ENCODE measurements at regions not wholly inside any gene's neighbourhood (a gene's known extent, or its start where the extent isn't known, plus 50 kb on each side); places are given as distances from the start of the nearest gene placed in this dataset.

- no peak for DNase-seq
Observed at GRCh38 chr6:170483413-170483812, 69.7 kb downstream of the PSMB1 start.

GRCh38 chr6:170480050-170480692, 72.9 kb downstream of the PSMB1 start:
- no peak for DNase-seq

GRCh38 chr6:170476360-170476759, 76.7 kb downstream of the PSMB1 start:
- DNase-seq, result no peak

- no peak for DNase-seq
Observed at GRCh38 chr6:170475118-170475517, 78.0 kb downstream of the PSMB1 start.

- DNase-seq, result no peak
Observed at GRCh38 chr6:170473801-170474200, 79.3 kb downstream of the PSMB1 start.

GRCh38 chr6:170473301-170473717, 79.8 kb downstream of the PSMB1 start:
- DNase-seq, result peak; percentile 57 to 76

- no peak for DNase-seq
Observed at GRCh38 chr6:170471491-170471890, 81.6 kb downstream of the PSMB1 start.

GRCh38 chr6:170470734-170471133, 82.4 kb downstream of the PSMB1 start:
- DNase-seq, result no peak

- no peak for DNase-seq
Observed at GRCh38 chr6:170464524-170464979, 88.6 kb downstream of the PSMB1 start.

GRCh38 chr6:170464080-170464479, 89.0 kb downstream of the PSMB1 start:
- DNase-seq, result no peak

GRCh38 chr6:170463101-170463721, 89.9 kb downstream of the PSMB1 start:
- DNase-seq, result no peak

GRCh38 chr6:170462366-170463020, 90.6 kb downstream of the PSMB1 start:
- DNase-seq, result no peak

- DNase-seq, result no peak
Observed at GRCh38 chr6:170461556-170462365, 91.3 kb downstream of the PSMB1 start.

GRCh38 chr6:170461111-170461510, 92.0 kb downstream of the PSMB1 start:
- DNase-seq, result no peak

GRCh38 chr6:170460641-170461040, 92.5 kb downstream of the PSMB1 start:
- DNase-seq, result no peak

- DNase-seq, result no peak
Observed at GRCh38 chr6:170459451-170459850, 93.7 kb downstream of the PSMB1 start.

- no peak for DNase-seq
Observed at GRCh38 chr6:170456886-170457698, 96.0 kb downstream of the PSMB1 start.
